T-helper 1 cell treated with Interleukin-12 subunit alpha and Interleukin-12 subunit beta and Interleukin-4 antibody, amounts not matched to agents 30 μg/mL and 1 μg/mL, for 36 hours (primary cell): ENCODE measurements at regions not wholly inside any gene's neighbourhood (a gene's known extent, or its start where the extent isn't known, plus 50 kb on each side); places are given as distances from the start of the nearest gene placed in this dataset.

ENCODE experiments used
- H3K27ac Mint-ChIP-seq: one replicate; pipeline ENCODE4 v1.8.0; 2021; ENCODE audit warnings: mild to moderate bottlenecking, mixed read lengths
- H3K27me3 Mint-ChIP-seq: one replicate; pipeline ENCODE4 v1.8.0; 2021; ENCODE audit warnings: low read depth, mixed read lengths
- H3K36me3 Mint-ChIP-seq: one replicate; pipeline ENCODE4 v1.8.0; 2021; ENCODE audit warnings: low read depth, mixed read lengths
- H3K4me1 Mint-ChIP-seq: one replicate; pipeline ENCODE4 v1.8.0; 2021; ENCODE audit warnings: low read depth, mixed read lengths
- H3K4me3 Mint-ChIP-seq: one replicate; pipeline ENCODE4 v1.8.0; 2021; ENCODE audit warnings: mild to moderate bottlenecking, moderate library complexity, mixed read lengths
- H3K9me3 Mint-ChIP-seq: one replicate; pipeline ENCODE4 v1.8.0; 2021; ENCODE audit warnings: mixed read lengths

GRCh38 chr6:166877906-166878305 lies 78.4 kb downstream of the RNASET2 start:
- Mint-ChIP-seq H3K27me3 (peaks cover 3% of the 10 kb centered on the region), H3K27ac (no peak overlapping the region), H3K9me3 (no peaks in the 10 kb centered on the region), H3K4me1 (no peaks in the 10 kb centered on the region), H3K36me3 (no peaks in the 10 kb centered on the region), H3K4me3 (no peak overlapping the region)

- no peak overlapping the region for H3K27ac Mint-ChIP-seq
- H3K9me3 Mint-ChIP-seq, result no peaks in the 10 kb centered on the region
- no peaks in the 10 kb centered on the region for H3K36me3 Mint-ChIP-seq
- peaks cover 3% of the 10 kb centered on the region for H3K27me3 Mint-ChIP-seq
- H3K4me1 Mint-ChIP-seq, result no peaks in the 10 kb centered on the region
- H3K4me3 Mint-ChIP-seq, result no peak overlapping the region
Observed at GRCh38 chr6:166877349-166877748, 79.0 kb downstream of the RNASET2 start.

- H3K27me3 Mint-ChIP-seq, result peaks cover 3% of the 10 kb centered on the region
- no peak overlapping the region for H3K27ac Mint-ChIP-seq
- no peak overlapping the region for H3K4me3 Mint-ChIP-seq
- H3K4me1 Mint-ChIP-seq, result no peaks in the 10 kb centered on the region
- no peaks in the 10 kb centered on the region for H3K9me3 Mint-ChIP-seq
- H3K36me3 Mint-ChIP-seq, result no peaks in the 10 kb centered on the region
Observed at GRCh38 chr6:166872531-166873009, 83.8 kb downstream of the RNASET2 start.

GRCh38 chr6:166870602-166871208 lies 85.6 kb downstream of the RNASET2 start:
- Mint-ChIP-seq H3K4me1 (no peaks in the 10 kb centered on the region), H3K4me3 (no peak overlapping the region), H3K27me3 (peaks cover 3% of the 10 kb centered on the region), H3K36me3 (no peaks in the 10 kb centered on the region), H3K9me3 (no peaks in the 10 kb centered on the region), H3K27ac (no peak overlapping the region)

- H3K9me3 Mint-ChIP-seq, result no peaks in the 10 kb centered on the region
- H3K4me1 Mint-ChIP-seq, result peaks cover under 1% of the 10 kb centered on the region
- H3K27me3 Mint-ChIP-seq, result peaks cover 18% of the 10 kb centered on the region
- no peaks in the 10 kb centered on the region for H3K36me3 Mint-ChIP-seq
- no peak overlapping the region for H3K27ac Mint-ChIP-seq
- H3K4me3 Mint-ChIP-seq, result no peak overlapping the region
Observed at GRCh38 chr6:166866839-166867637, 89.3 kb downstream of the RNASET2 start.

GRCh38 chr6:166864333-166864732 lies 92.0 kb downstream of the RNASET2 start:
- H3K27me3 Mint-ChIP-seq, result peaks cover 36% of the 10 kb centered on the region
- no peak overlapping the region for H3K27ac Mint-ChIP-seq
- H3K9me3 Mint-ChIP-seq, result no peaks in the 10 kb centered on the region
- H3K36me3 Mint-ChIP-seq, result no peaks in the 10 kb centered on the region
- peaks cover 6% of the 10 kb centered on the region for H3K4me1 Mint-ChIP-seq
- no peak overlapping the region for H3K4me3 Mint-ChIP-seq

GRCh38 chr6:166862978-166863530 lies 93.3 kb downstream of the RNASET2 start:
- Mint-ChIP-seq H3K36me3 (no peaks in the 10 kb centered on the region), H3K27me3 (peaks cover 37% of the 10 kb centered on the region), H3K4me1 (peaks cover 6% of the 10 kb centered on the region), H3K9me3 (no peaks in the 10 kb centered on the region), H3K4me3 (no peak overlapping the region), H3K27ac (no peak overlapping the region)

GRCh38 chr6:166862287-166862977 lies 93.9 kb downstream of the RNASET2 start:
- H3K4me3 Mint-ChIP-seq, result peak overlapping the region; percentile 84
- H3K4me1 Mint-ChIP-seq, result peaks cover 6% of the 10 kb centered on the region
- no peak overlapping the region for H3K27ac Mint-ChIP-seq
- H3K27me3 Mint-ChIP-seq, result peaks cover 38% of the 10 kb centered on the region
- no peaks in the 10 kb centered on the region for H3K36me3 Mint-ChIP-seq
- H3K9me3 Mint-ChIP-seq, result no peaks in the 10 kb centered on the region

GRCh38 chr6:166861961-166862286 lies 94.4 kb downstream of the RNASET2 start:
- Mint-ChIP-seq H3K27ac (no peak overlapping the region), H3K36me3 (no peaks in the 10 kb centered on the region), H3K27me3 (peaks cover 38% of the 10 kb centered on the region), H3K4me3 (peak overlapping the region; percentile 84), H3K9me3 (no peaks in the 10 kb centered on the region), H3K4me1 (peaks cover 6% of the 10 kb centered on the region)

- H3K4me1 Mint-ChIP-seq, result peaks cover 6% of the 10 kb centered on the region
- H3K36me3 Mint-ChIP-seq, result no peaks in the 10 kb centered on the region
- H3K27me3 Mint-ChIP-seq, result peaks cover 38% of the 10 kb centered on the region
- H3K4me3 Mint-ChIP-seq, result peak overlapping the region; percentile 84
- no peaks in the 10 kb centered on the region for H3K9me3 Mint-ChIP-seq
- no peak overlapping the region for H3K27ac Mint-ChIP-seq
Observed at GRCh38 chr6:166861304-166861703, 95.0 kb downstream of the RNASET2 start.

GRCh38 chr6:166860392-166860791 lies 96.0 kb downstream of the RNASET2 start:
- H3K27ac Mint-ChIP-seq, result no peak overlapping the region
- no peaks in the 10 kb centered on the region for H3K36me3 Mint-ChIP-seq
- H3K4me3 Mint-ChIP-seq, result no peak overlapping the region
- H3K4me1 Mint-ChIP-seq, result peaks cover 6% of the 10 kb centered on the region
- H3K27me3 Mint-ChIP-seq, result peaks cover 38% of the 10 kb centered on the region
- H3K9me3 Mint-ChIP-seq, result no peaks in the 10 kb centered on the region

GRCh38 chr6:166855416-166855815 lies 100.9 kb downstream of the RNASET2 start:
- Mint-ChIP-seq H3K4me3 (no peak overlapping the region), H3K36me3 (no peaks in the 10 kb centered on the region), H3K27ac (no peak overlapping the region), H3K4me1 (no peaks in the 10 kb centered on the region), H3K9me3 (no peaks in the 10 kb centered on the region), H3K27me3 (peaks cover 4% of the 10 kb centered on the region)

GRCh38 chr6:166853371-166854325 lies 102.7 kb downstream of the RNASET2 start:
- Mint-ChIP-seq H3K36me3 (no peaks in the 10 kb centered on the region), H3K4me1 (no peaks in the 10 kb centered on the region), H3K27ac (no peak overlapping the region), H3K4me3 (no peak overlapping the region), H3K27me3 (peaks cover 3% of the 10 kb centered on the region), H3K9me3 (no peaks in the 10 kb centered on the region)

- Mint-ChIP-seq H3K4me3 (no peak overlapping the region), H3K27ac (no peak overlapping the region), H3K36me3 (no peaks in the 10 kb centered on the region), H3K4me1 (no peaks in the 10 kb centered on the region), H3K9me3 (no peaks in the 10 kb centered on the region), H3K27me3 (no peaks in the 10 kb centered on the region)
Observed at GRCh38 chr6:166852451-166852975, 103.8 kb downstream of the RNASET2 start.
